T-helper 9 cell (primary cell): ENCODE measurements at regions not wholly inside any gene's neighbourhood (a gene's known extent, or its start where the extent isn't known, plus 50 kb on each side); places are given as distances from the start of the nearest gene placed in this dataset.
"Not testable (repeated sequence)": the region's sequence is repeated elsewhere in the genome, so short reads cannot be mapped to it uniquely, and the experiment has no call there.

Experiments
- DNase-seq: peaks from one replicate; pipeline ENCODE4 v3.0.0-alpha.2; 2020

- no peak for DNase-seq
Observed at GRCh38 chr6:6950373-6951145, 157.2 kb upstream of the RREB1 start.

- no peak for DNase-seq
Observed at GRCh38 chr6:6951355-6951754, 156.4 kb upstream of the RREB1 start.

GRCh38 chr6:6952484-6952883, 155.3 kb upstream of the RREB1 start:
- DNase-seq = no peak

- DNase-seq = not testable (repeated sequence)
Observed at GRCh38 chr6:6952927-6953326, 154.8 kb upstream of the RREB1 start.

- DNase-seq = no peak
Observed at GRCh38 chr6:6960571-6961251, 147.1 kb upstream of the RREB1 start.

- no peak for DNase-seq
Observed at GRCh38 chr6:6962086-6962485, 145.7 kb upstream of the RREB1 start.

GRCh38 chr6:6962699-6963098, 145.1 kb upstream of the RREB1 start:
- DNase-seq = no peak

GRCh38 chr6:6963390-6963789, 144.4 kb upstream of the RREB1 start:
- not testable (repeated sequence) for DNase-seq

- no peak for DNase-seq
Observed at GRCh38 chr6:6964675-6965074, 143.1 kb upstream of the RREB1 start.

- no peak for DNase-seq
Observed at GRCh38 chr6:6966127-6966526, 141.6 kb upstream of the RREB1 start.

- DNase-seq = no peak
Observed at GRCh38 chr6:6966569-6966968, 141.2 kb upstream of the RREB1 start.

GRCh38 chr6:6968357-6968730, 139.4 kb upstream of the RREB1 start:
- DNase-seq = no peak

GRCh38 chr6:6968731-6969552, 138.8 kb upstream of the RREB1 start:
- DNase-seq = no peak

GRCh38 chr6:6969761-6970223, 138.0 kb upstream of the RREB1 start:
- DNase-seq = no peak

- no peak for DNase-seq
Observed at GRCh38 chr6:6970851-6971250, 136.9 kb upstream of the RREB1 start.

- no peak for DNase-seq
Observed at GRCh38 chr6:6971369-6971768, 136.4 kb upstream of the RREB1 start.

- DNase-seq = no peak
Observed at GRCh38 chr6:6972456-6972855, 135.3 kb upstream of the RREB1 start.

GRCh38 chr6:6973721-6974120, 134.0 kb upstream of the RREB1 start:
- DNase-seq = no peak

GRCh38 chr6:6975459-6976111, 132.2 kb upstream of the RREB1 start:
- DNase-seq = no peak

GRCh38 chr6:6976193-6976592, 131.6 kb upstream of the RREB1 start:
- DNase-seq = no peak

GRCh38 chr6:6978731-6979130, 129.0 kb upstream of the RREB1 start:
- no peak for DNase-seq

- DNase-seq = no peak
Observed at GRCh38 chr6:6980999-6981597, 126.7 kb upstream of the RREB1 start.
